A549 (cell line): ENCODE measurements at regions not wholly inside any gene's neighbourhood (a gene's known extent, or its start where the extent isn't known, plus 50 kb on each side); places are given as distances from the start of the nearest gene placed in this dataset.
A peak's percentile ranks its signal among the peaks of the same experiment; 100 is the strongest.

Experiments
- ATAC-seq, 2 experiments: fragments of 200-7000 bp in 1 of 2; fragments of >200 bp in 1 of 2; cut with Nextera tagmentation in 1 of 2; cut with Tn5 transposase in 1 of 2; 3 replicates each; pipeline versions ENCODE4 v1.8.0 to v1.9.1; 2018 to 2020; ENCODE audit warnings: mild to moderate bottlenecking in 1 of 2, moderate library complexity in 1 of 2
- CTCF ChIA-PET: fragments of 300-600 bp; sonication (Branson Sonifier 250); formaldehyde crosslinking; extraction: SDS; loops from one replicate; lab custom pipeline; 2021; ENCODE audit warnings: antibody characterized with exemption, inconsistent platforms; lab: Yijun Ruan, JAX
- POLR2A ChIA-PET: fragments of 350-600 bp; formaldehyde crosslinking; extraction: SDS; loops from one replicate; lab custom pipeline; 2021; ENCODE audit warnings: antibody characterized with exemption, inconsistent platforms; lab: Yijun Ruan, JAX
- DNase-seq, 2 experiments: peaks; one replicate each; pipeline versions ENCODE4 v3.0.0 to v3.0.0-alpha.2; 2011 to 2016; ENCODE audit warnings: low read depth in 1 of 2, low spot score in 1 of 2
- FAIRE-seq: peaks from 2 replicates; lab custom pipeline; 2011; peaks lifted over from hg19 to GRCh38; lab: Jason Lieb, UNC
- H3K27ac ChIP-seq, 2 experiments: fragments of >200 bp; sonication (Bioruptor Twin); formaldehyde crosslinking; 3 replicates each; pipeline ENCODE4 v1.5.1; 2016 to 2017
- H3K4me1 ChIP-seq: fragments of >200 bp; sonication (Bioruptor Twin); formaldehyde crosslinking; 3 replicates; pipeline ENCODE4 v1.6.1; 2016
- H3K4me2 ChIP-seq: fragments of >200 bp; sonication (Bioruptor Twin); formaldehyde crosslinking; 3 replicates; pipeline ENCODE4 v1.6.1; 2016
- H3K4me3 ChIP-seq: fragments of >200 bp; sonication (Bioruptor Twin); formaldehyde crosslinking; 3 replicates; pipeline ENCODE4 v1.5.1; 2016
- H3K9me3 ChIP-seq: fragments of >200 bp; sonication (Bioruptor Twin); formaldehyde crosslinking; 3 replicates; pipeline ENCODE4 v1.6.1; 2016
- CEBPB ChIP-seq, 2 experiments: fragments of >200 bp in 1 of 2; sonication (Bioruptor Twin) in 1 of 2; formaldehyde crosslinking in 1 of 2; IDR thresholded peaks; 2 replicates each; pipeline ENCODE4 v1.6.1; 2012 to 2016
- CHD2 ChIP-seq: fragments of 150-350 bp; IDR thresholded peaks from 2 replicates; pipeline ENCODE4 v1.6.1; 2014; ENCODE audit warnings: low read length; ENCODE audit not compliant: partially characterized antibody
- EHF ChIP-seq: fragments of 250-450 bp; sonication (Bioruptor Pico); IDR thresholded peaks from 2 replicates; pipeline ENCODE4 v1.5.0; 2020; ENCODE audit warnings: mild to moderate bottlenecking
- FOXS1 ChIP-seq: fragments of 250-450 bp; sonication (Bioruptor Pico); IDR thresholded peaks from 2 replicates; pipeline ENCODE4 v1.5.0; 2020; ENCODE audit warnings: mild to moderate bottlenecking, moderate library complexity
- HDAC2 ChIP-seq: fragments of 200-600 bp; sonication (generic); IDR thresholded peaks from 2 replicates; pipeline ENCODE4 v1.6.1; 2016
- HES2 ChIP-seq: fragments of >200 bp; sonication (Bioruptor Twin); formaldehyde crosslinking; IDR thresholded peaks from 2 replicates; pipeline ENCODE4 v1.6.1; 2016
- HOXB13 ChIP-seq: fragments of 250-450 bp; sonication (Bioruptor Pico); IDR thresholded peaks from 2 replicates; pipeline ENCODE4 v1.5.0; 2020; ENCODE audit warnings: low read depth, mild to moderate bottlenecking, moderate library complexity
- MYC ChIP-seq: IDR thresholded peaks from 2 replicates; pipeline ENCODE4 v1.6.1; 2012; ENCODE audit warnings: mild to moderate bottlenecking, inconsistent platforms, low read length, improper control_type of control experiment, borderline replicate concordance
- NFE2L2 ChIP-seq: fragments of 150-350 bp; conservative IDR thresholded peaks from 2 replicates; pipeline ENCODE4 v1.6.1; 2014; ENCODE audit warnings: low read length
- NR3C1 ChIP-seq: fragments of >200 bp; sonication (Bioruptor Twin); formaldehyde crosslinking; IDR thresholded peaks from 3 replicates; pipeline ENCODE4 v1.6.1; 2017
- PHF8 ChIP-seq: fragments of 200-600 bp; sonication (generic); IDR thresholded peaks from 2 replicates; pipeline ENCODE4 v1.6.1; 2016; ENCODE audit warnings: low read depth, mild to moderate bottlenecking, antibody characterized with exemption, moderate library complexity, borderline replicate concordance
- POLR2A ChIP-seq: IDR thresholded peaks from 2 replicates; pipeline ENCODE4 v1.6.1; 2012; ENCODE audit warnings: mild to moderate bottlenecking, low read length
- ZSCAN20 ChIP-seq: fragments of 250-450 bp; sonication (Bioruptor Pico); IDR thresholded peaks from 2 replicates; pipeline ENCODE4 v1.8.0; 2022; ENCODE audit warnings: mild to moderate bottlenecking, moderate library complexity
- WGBS: methylation state at CpG from one replicate; pipeline ENCODE4 v1.1.6; 2017; ENCODE audit errors: missing lambda C conversion rate; 5-methylcytosine and 5-hydroxymethylcytosine counted together
- TF ChIP-seq, protein P1 (sequence below): fragments of 450-650 bp; IDR thresholded peaks from 2 replicates; pipeline ENCODE4 v1.6.1; 2014; ENCODE audit warnings: antibody characterized with exemption
- TF ChIP-seq, protein P2 (sequence below): fragments of >200 bp; sonication (Bioruptor Twin); formaldehyde crosslinking; IDR thresholded peaks from 3 replicates; pipeline ENCODE4 v1.6.1; 2016
- TF ChIP-seq, protein P3 (sequence below): IDR thresholded peaks from 2 replicates; pipeline ENCODE4 v1.6.1; 2012
- TF ChIP-seq, protein P4 (sequence below): fragments of 250-450 bp; sonication (Bioruptor Pico); IDR thresholded peaks from 2 replicates; pipeline ENCODE4 v1.5.0; 2020; ENCODE audit warnings: low read depth, mild to moderate bottlenecking, moderate library complexity

GRCh38 chr22:27093422-27093821 is 436.0 kb downstream of the MIAT start:
- DNase-seq: no peak
- Histone ChIP-seq H3K9me3 (no peaks in the 10 kb centered on the region), H3K4me3 (no peak overlapping the region), H3K4me1 (no peaks in the 10 kb centered on the region; the same call in 2 of the 3 replicates), H3K27ac (peak overlapping the region in 1 of 2 experiments; percentile 60; a peak in 2 of 6 replicates), H3K4me2 (no peak overlapping the region)
- no peak for FAIRE-seq
- 59% methylated on average over 4 of the region's 4 CpGs for WGBS
- CTCF ChIA-PET: no interaction called here
- POLR2A ChIA-PET: no interaction called here
- TF ChIP-seq HOXB13 (CRISPR knock-in tag) (no peak), MYC (no peak), PHF8 (no peak), HES2 (no peak)
- TF ChIP-seq, protein P1, sequence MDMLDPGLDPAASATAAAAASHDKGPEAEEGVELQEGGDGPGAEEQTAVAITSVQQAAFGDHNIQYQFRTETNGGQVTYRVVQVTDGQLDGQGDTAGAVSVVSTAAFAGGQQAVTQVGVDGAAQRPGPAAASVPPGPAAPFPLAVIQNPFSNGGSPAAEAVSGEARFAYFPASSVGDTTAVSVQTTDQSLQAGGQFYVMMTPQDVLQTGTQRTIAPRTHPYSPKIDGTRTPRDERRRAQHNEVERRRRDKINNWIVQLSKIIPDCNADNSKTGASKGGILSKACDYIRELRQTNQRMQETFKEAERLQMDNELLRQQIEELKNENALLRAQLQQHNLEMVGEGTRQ: no peak
- no peak for ATAC-seq

- 84% methylated on average over 11 of the region's 11 CpGs for WGBS
- no peak for TF ChIP-seq HOXB13 (CRISPR knock-in tag)
- no peak for TF ChIP-seq HES2
- no peak for TF ChIP-seq NR3C1
- no peak for TF ChIP-seq ZSCAN20 (CRISPR knock-in tag)
- TF ChIP-seq, protein P2, sequence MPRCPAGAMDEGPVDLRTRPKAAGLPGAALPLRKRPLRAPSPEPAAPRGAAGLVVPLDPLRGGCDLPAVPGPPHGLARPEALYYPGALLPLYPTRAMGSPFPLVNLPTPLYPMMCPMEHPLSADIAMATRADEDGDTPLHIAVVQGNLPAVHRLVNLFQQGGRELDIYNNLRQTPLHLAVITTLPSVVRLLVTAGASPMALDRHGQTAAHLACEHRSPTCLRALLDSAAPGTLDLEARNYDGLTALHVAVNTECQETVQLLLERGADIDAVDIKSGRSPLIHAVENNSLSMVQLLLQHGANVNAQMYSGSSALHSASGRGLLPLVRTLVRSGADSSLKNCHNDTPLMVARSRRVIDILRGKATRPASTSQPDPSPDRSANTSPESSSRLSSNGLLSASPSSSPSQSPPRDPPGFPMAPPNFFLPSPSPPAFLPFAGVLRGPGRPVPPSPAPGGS: no peak
- no peak for TF ChIP-seq HDAC2
- TF ChIP-seq, protein P1: no peak
- TF ChIP-seq, protein P3, sequence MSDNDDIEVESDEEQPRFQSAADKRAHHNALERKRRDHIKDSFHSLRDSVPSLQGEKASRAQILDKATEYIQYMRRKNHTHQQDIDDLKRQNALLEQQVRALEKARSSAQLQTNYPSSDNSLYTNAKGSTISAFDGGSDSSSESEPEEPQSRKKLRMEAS: no peak
- TF ChIP-seq CEBPB (IDR thresholded peaks at IDR 0.05): no peak
- no peak for TF ChIP-seq FOXS1 (CRISPR knock-in tag)
- TF ChIP-seq, protein P4, sequence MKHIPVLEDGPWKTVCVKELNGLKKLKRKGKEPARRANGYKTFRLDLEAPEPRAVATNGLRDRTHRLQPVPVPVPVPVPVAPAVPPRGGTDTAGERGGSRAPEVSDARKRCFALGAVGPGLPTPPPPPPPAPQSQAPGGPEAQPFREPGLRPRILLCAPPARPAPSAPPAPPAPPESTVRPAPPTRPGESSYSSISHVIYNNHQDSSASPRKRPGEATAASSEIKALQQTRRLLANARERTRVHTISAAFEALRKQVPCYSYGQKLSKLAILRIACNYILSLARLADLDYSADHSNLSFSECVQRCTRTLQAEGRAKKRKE (CRISPR knock-in tag): no peak
- ChIA-PET CTCF (no interaction called here), POLR2A (no interaction called here)
- no peak for DNase-seq
- H3K27ac ChIP-seq: peak overlapping the region in 1 of 2 experiments; percentile 60; a peak in 1 of 6 replicates
- FAIRE-seq: no peak
- no peak overlapping the region for H3K4me3 ChIP-seq
- no peak for ATAC-seq
- no peaks in the 10 kb centered on the region; the same call in 2 of the 3 replicates for H3K4me1 ChIP-seq
- no peaks in the 10 kb centered on the region for H3K9me3 ChIP-seq
- H3K4me2 ChIP-seq: no peak overlapping the region
Observed at GRCh38 chr22:27094633-27095308, 437.4 kb downstream of the MIAT start.

GRCh38 chr22:27097506-27097905 is 440.1 kb downstream of the MIAT start:
- WGBS: 53% methylated on average over 5 of the region's 5 CpGs
- FAIRE-seq: no peak
- no peak overlapping the region for H3K4me3 ChIP-seq
- H3K4me1 ChIP-seq: no peaks in the 10 kb centered on the region; the same call in 2 of the 3 replicates
- TF ChIP-seq CHD2: no peak
- TF ChIP-seq EHF (CRISPR knock-in tag): no peak
- TF ChIP-seq POLR2A: no peak
- TF ChIP-seq NFE2L2: no peak
- no peak for TF ChIP-seq MYC
- TF ChIP-seq, protein P1: no peak
- TF ChIP-seq, all 56 proteins: peak for 0
- peak overlapping the region in 1 of 2 experiments; percentile 65; a peak in 2 of 6 replicates for H3K27ac ChIP-seq
- DNase-seq: no peak
- ChIA-PET POLR2A (no interaction called here), CTCF (no interaction called here)
- H3K9me3 ChIP-seq: no peaks in the 10 kb centered on the region
- ATAC-seq: no peak
- H3K4me2 ChIP-seq: no peak overlapping the region
